ENCODE measurements at regions not wholly inside any gene's neighbourhood (a gene's known extent, or its start where the extent isn't known, plus 50 kb on each side); places are given as distances from the start of the nearest gene placed in this dataset.

GRCh38 chr11:43573233-43573632 is 107.3 kb upstream of the HSD17B12 start:
- no peak overlapping the region for H3K4me3 ChIP-seq (ENCODE audit: low read depth, low read length, poor library complexity, severe bottlenecking)
- no peaks in the 10 kb centered on the region for H3K9me2 ChIP-seq (ENCODE audit: low read depth, low read length)
- H3K27ac ChIP-seq (ENCODE audit: low read depth, low read length, poor library complexity, severe bottlenecking) = no peak overlapping the region
- no peaks in the 10 kb centered on the region for H3K4me1 ChIP-seq (ENCODE audit: insufficient read depth, low read length, severe bottlenecking)
- H3K27me3 ChIP-seq (ENCODE audit: insufficient read depth, low read length) = no peaks in the 10 kb centered on the region
- H3K9me3 ChIP-seq (ENCODE audit: low read length) = no peaks in the 10 kb centered on the region
- H3K36me3 ChIP-seq (ENCODE audit: insufficient read depth, low read length) = no peaks in the 10 kb centered on the region
- no peaks in the 10 kb centered on the region for H3K79me2 ChIP-seq (ENCODE audit: insufficient read depth, low read length)
- TF ChIP-seq EZH2 (IDR thresholded peaks at IDR 0.05; ENCODE audit: borderline replicate concordance, low read length) = no peak
- TF ChIP-seq, protein P1, sequence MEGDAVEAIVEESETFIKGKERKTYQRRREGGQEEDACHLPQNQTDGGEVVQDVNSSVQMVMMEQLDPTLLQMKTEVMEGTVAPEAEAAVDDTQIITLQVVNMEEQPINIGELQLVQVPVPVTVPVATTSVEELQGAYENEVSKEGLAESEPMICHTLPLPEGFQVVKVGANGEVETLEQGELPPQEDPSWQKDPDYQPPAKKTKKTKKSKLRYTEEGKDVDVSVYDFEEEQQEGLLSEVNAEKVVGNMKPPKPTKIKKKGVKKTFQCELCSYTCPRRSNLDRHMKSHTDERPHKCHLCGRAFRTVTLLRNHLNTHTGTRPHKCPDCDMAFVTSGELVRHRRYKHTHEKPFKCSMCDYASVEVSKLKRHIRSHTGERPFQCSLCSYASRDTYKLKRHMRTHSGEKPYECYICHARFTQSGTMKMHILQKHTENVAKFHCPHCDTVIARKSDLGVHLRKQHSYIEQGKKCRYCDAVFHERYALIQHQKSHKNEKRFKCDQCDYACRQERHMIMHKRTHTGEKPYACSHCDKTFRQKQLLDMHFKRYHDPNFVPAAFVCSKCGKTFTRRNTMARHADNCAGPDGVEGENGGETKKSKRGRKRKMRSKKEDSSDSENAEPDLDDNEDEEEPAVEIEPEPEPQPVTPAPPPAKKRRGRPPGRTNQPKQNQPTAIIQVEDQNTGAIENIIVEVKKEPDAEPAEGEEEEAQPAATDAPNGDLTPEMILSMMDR (IDR thresholded peaks at IDR 0.05; ENCODE audit: low read length) = peak; percentile 67
- no peaks in the 10 kb centered on the region for H4K20me1 ChIP-seq (ENCODE audit: insufficient read depth, low read length)
- no peak overlapping the region for H3K9ac ChIP-seq (ENCODE audit: low read length)
- no peak overlapping the region for H2AFZ ChIP-seq (ENCODE audit: low read length)
- no peak overlapping the region for H3K4me2 ChIP-seq (ENCODE audit: low read length)
- H3F3A ChIP-seq (ENCODE audit: insufficient read depth, low read length) = no peaks in the 10 kb centered on the region

GRCh38 chr11:43573873-43574272 is 106.7 kb upstream of the HSD17B12 start:
- Histone ChIP-seq H3K27ac (ENCODE audit: low read depth, low read length, poor library complexity, severe bottlenecking) (no peak overlapping the region), H3K4me1 (ENCODE audit: insufficient read depth, low read length, severe bottlenecking) (no peaks in the 10 kb centered on the region), H3K9me3 (ENCODE audit: low read length) (no peaks in the 10 kb centered on the region), H2AFZ (ENCODE audit: low read length) (no peak overlapping the region), H3K9ac (ENCODE audit: low read length) (no peak overlapping the region), H3K36me3 (ENCODE audit: insufficient read depth, low read length) (no peaks in the 10 kb centered on the region), H3K4me2 (ENCODE audit: low read length) (no peak overlapping the region), H4K20me1 (ENCODE audit: insufficient read depth, low read length) (no peaks in the 10 kb centered on the region), H3K27me3 (ENCODE audit: insufficient read depth, low read length) (no peaks in the 10 kb centered on the region), H3F3A (ENCODE audit: insufficient read depth, low read length) (no peaks in the 10 kb centered on the region), H3K9me2 (ENCODE audit: low read depth, low read length) (no peaks in the 10 kb centered on the region), H3K79me2 (ENCODE audit: insufficient read depth, low read length) (no peaks in the 10 kb centered on the region), H3K4me3 (ENCODE audit: low read depth, low read length, poor library complexity, severe bottlenecking) (no peak overlapping the region)
- TF ChIP-seq EZH2 (IDR thresholded peaks at IDR 0.05; ENCODE audit: borderline replicate concordance, low read length) = no peak
- TF ChIP-seq, protein P1 (IDR thresholded peaks at IDR 0.05; ENCODE audit: low read length) = no peak

- H3F3A ChIP-seq (ENCODE audit: insufficient read depth, low read length) = no peaks in the 10 kb centered on the region
- H3K4me1 ChIP-seq (ENCODE audit: insufficient read depth, low read length, severe bottlenecking) = no peaks in the 10 kb centered on the region
- no peaks in the 10 kb centered on the region for H3K36me3 ChIP-seq (ENCODE audit: insufficient read depth, low read length)
- H3K4me2 ChIP-seq (ENCODE audit: low read length) = no peak overlapping the region
- no peaks in the 10 kb centered on the region for H3K27me3 ChIP-seq (ENCODE audit: insufficient read depth, low read length)
- H3K27ac ChIP-seq (ENCODE audit: low read depth, low read length, poor library complexity, severe bottlenecking) = no peak overlapping the region
- no peak overlapping the region for H3K4me3 ChIP-seq (ENCODE audit: low read depth, low read length, poor library complexity, severe bottlenecking)
- H2AFZ ChIP-seq (ENCODE audit: low read length) = no peak overlapping the region
- H3K9me3 ChIP-seq (ENCODE audit: low read length) = no peaks in the 10 kb centered on the region
- H3K9ac ChIP-seq (ENCODE audit: low read length) = no peak overlapping the region
- no peaks in the 10 kb centered on the region for H3K79me2 ChIP-seq (ENCODE audit: insufficient read depth, low read length)
- no peak for TF ChIP-seq EZH2 (IDR thresholded peaks at IDR 0.05; ENCODE audit: borderline replicate concordance, low read length)
- TF ChIP-seq, protein P1 (IDR thresholded peaks at IDR 0.05; ENCODE audit: low read length) = no peak
- no peaks in the 10 kb centered on the region for H4K20me1 ChIP-seq (ENCODE audit: insufficient read depth, low read length)
- H3K9me2 ChIP-seq (ENCODE audit: low read depth, low read length) = no peaks in the 10 kb centered on the region
These were observed 106.1 kb upstream of the HSD17B12 start for GRCh38 chr11:43574411-43574810.
